NB4 (cell line): ENCODE measurements at regions not wholly inside any gene's neighbourhood (a gene's known extent, or its start where the extent isn't known, plus 50 kb on each side); places are given as distances from the start of the nearest gene placed in this dataset.
"Not testable (repeated sequence)": the region's sequence is repeated elsewhere in the genome, so short reads cannot be mapped to it uniquely, and the experiment has no call there.

Source experiments
- DNase-seq: peaks from one replicate; pipeline ENCODE4 v3.0.0; 2010; ENCODE audit warnings: low read depth
- H3K4me3 ChIP-seq: one replicate; pipeline ENCODE4 v1.5.1; 2011; ENCODE audit warnings: mild to moderate bottlenecking, low read depth, low read length, moderate library complexity
- CTCF ChIP-seq: IDR thresholded peaks from one replicate; pipeline ENCODE4 v1.5.1; 2012; ENCODE audit warnings: low read depth, low read length
- MAX ChIP-seq: IDR thresholded peaks from 2 replicates; pipeline ENCODE4 v1.6.1; 2011; ENCODE audit warnings: low read depth, low read length
- MYC ChIP-seq: IDR thresholded peaks from 2 replicates; pipeline ENCODE4 v1.6.1; 2011; ENCODE audit warnings: low read depth, low read length
- POLR2A ChIP-seq: IDR thresholded peaks from 2 replicates; pipeline ENCODE4 v1.6.1; 2011; ENCODE audit warnings: mild to moderate bottlenecking; ENCODE audit not compliant: insufficient read length; ENCODE audit errors: extremely low read depth

- no peak overlapping the region for H3K4me3 ChIP-seq
- no peak for TF ChIP-seq POLR2A
- no peak for TF ChIP-seq MYC
- TF ChIP-seq MAX, result no peak
- no peak for TF ChIP-seq CTCF
- no peak for DNase-seq
Measured at GRCh38 chr7:119256446-119257131, 1016.4 kb upstream of the KCND2 start.

- not testable (repeated sequence) for DNase-seq, H3K4me3 ChIP-seq
Measured at GRCh38 chr7:119266790-119267189, 1006.2 kb upstream of the KCND2 start.

GRCh38 chr7:119270045-119270464 is 1002.9 kb upstream of the KCND2 start:
- no peak overlapping the region for H3K4me3 ChIP-seq
- TF ChIP-seq MYC (no peak), POLR2A (no peak), CTCF (peak; percentile 94), MAX (no peak)
- DNase-seq, result peak; percentile 77

- DNase-seq, result no peak
- TF ChIP-seq POLR2A, result no peak
- TF ChIP-seq MAX, result no peak
- TF ChIP-seq CTCF, result no peak
- TF ChIP-seq MYC, result no peak
- no peak overlapping the region for H3K4me3 ChIP-seq
Measured at GRCh38 chr7:119270644-119271043, 1002.3 kb upstream of the KCND2 start.

- DNase-seq, result no peak
Measured at GRCh38 chr7:119271147-119271779, 1001.7 kb upstream of the KCND2 start.

More at GRCh38 chr7:119271147-119271779, 1001.7 kb upstream of the KCND2 start:
- no peak overlapping the region for H3K4me3 ChIP-seq
- TF ChIP-seq CTCF, result no peak
- no peak for TF ChIP-seq POLR2A
- TF ChIP-seq MAX, result no peak
- TF ChIP-seq MYC, result no peak
